H1 (cell line): ENCODE measurements at regions not wholly inside any gene's neighbourhood (a gene's known extent, or its start where the extent isn't known, plus 50 kb on each side); places are given as distances from the start of the nearest gene placed in this dataset.

Experiments
- CTCF ChIA-PET: fragments of 300-600 bp; sonication (Branson Sonifier 250); formaldehyde crosslinking; loops from one replicate; lab custom pipeline; 2021; ENCODE audit not compliant: partially characterized antibody; lab: Charles Lee
- POLR2A ChIA-PET: fragments of 300-600 bp; sonication (Branson Sonifier 250); formaldehyde crosslinking; loops from one replicate; lab custom pipeline; 2021; ENCODE audit warnings: inconsistent platforms; ENCODE audit not compliant: partially characterized antibody; lab: Charles Lee
- DNase-seq, 2 experiments: peaks; one replicate each; pipeline versions ENCODE4 v3.0.0 to v3.0.0-alpha.2; 2010 to 2022; ENCODE audit warnings: low spot score in 2 of 2, low read depth in 1 of 2, mixed read lengths in 1 of 2
- FAIRE-seq: peaks from 2 replicates; lab custom pipeline; 2011; peaks lifted over from hg19 to GRCh38; lab: Jason Lieb, UNC
- H2AFZ ChIP-seq: 2 replicates; pipeline ENCODE4 v1.8.1; 2012; ENCODE audit warnings: low read length, inconsistent platforms
- H2AK5ac ChIP-seq: 2 replicates; pipeline ENCODE4 v1.6.1; 2013; ENCODE audit warnings: low read depth, low read length
- H2BK120ac ChIP-seq: replicated peaks from 2 replicates; pipeline ENCODE3; 2013; ENCODE audit warnings: low read depth, low read length, inconsistent platforms
- H2BK12ac ChIP-seq: 2 replicates; pipeline ENCODE4 v1.6.1; 2013; ENCODE audit warnings: low read depth, low read length
- H2BK15ac ChIP-seq: 2 replicates; pipeline ENCODE4 v1.6.1; 2013; ENCODE audit warnings: low read length
- H2BK20ac ChIP-seq: 2 replicates; pipeline ENCODE4 v1.6.1; 2013; ENCODE audit warnings: low read length
- H2BK5ac ChIP-seq: 2 replicates; pipeline ENCODE4 v1.6.1; 2013; ENCODE audit warnings: low read depth, low read length
- H3K14ac ChIP-seq: 2 replicates; pipeline ENCODE4 v1.6.1; 2013; ENCODE audit warnings: inconsistent platforms; ENCODE audit not compliant: insufficient read length
- H3K18ac ChIP-seq: 2 replicates; pipeline ENCODE4 v1.6.1; 2013; ENCODE audit warnings: low read length; ENCODE audit errors: extremely low read depth
- H3K23ac ChIP-seq: 2 replicates; pipeline ENCODE4 v1.6.1; 2013; ENCODE audit warnings: inconsistent platforms; ENCODE audit not compliant: insufficient read length
- H3K23me2 ChIP-seq: 2 replicates; pipeline ENCODE4 v1.6.1; 2013; ENCODE audit warnings: low read depth, low read length
- H3K27ac ChIP-seq: 2 replicates; pipeline ENCODE4 v1.6.1; 2011; ENCODE audit warnings: low read depth, low read length, inconsistent platforms
- H3K27me3 ChIP-seq, 4 experiments: replicated peaks in 1 of 4; 1 replicate in 1 of 4; 2 replicates in 3 of 4; pipeline versions ENCODE4 v1.6.1 to v1.8.1; 2011 to 2013; ENCODE audit warnings: low read length in 3 of 4, mild to moderate bottlenecking in 3 of 4, inconsistent platforms in 2 of 4, mixed read lengths in 2 of 4, moderate library complexity in 1 of 4; ENCODE audit not compliant: control insufficient read depth in 3 of 4, insufficient read depth in 3 of 4; ENCODE audit errors: extremely low read depth in 1 of 4
- H3K36me3 ChIP-seq, 4 experiments: 2 replicates each; pipeline versions ENCODE4 v1.6.1 to v1.8.1; 2011 to 2013; ENCODE audit warnings: mild to moderate bottlenecking in 4 of 4, low read length in 3 of 4, moderate library complexity in 2 of 4, control low read depth in 1 of 4, inconsistent platforms in 1 of 4; ENCODE audit not compliant: insufficient read depth in 4 of 4, control insufficient read depth in 2 of 4
- H3K4ac ChIP-seq: replicated peaks from 2 replicates; pipeline ENCODE3; 2013; ENCODE audit warnings: low read length, low read depth, mixed read lengths, inconsistent platforms; ENCODE audit not compliant: insufficient read length
- H3K4me1 ChIP-seq, 4 experiments: replicated peaks in 1 of 4; 1 replicate in 1 of 4; 2 replicates in 3 of 4; pipeline versions ENCODE4 v1.6.1 to v1.8.1; 2011 to 2013; ENCODE audit warnings: low read length in 3 of 4, inconsistent platforms in 2 of 4, mixed read lengths in 1 of 4; ENCODE audit not compliant: insufficient read depth in 4 of 4, control insufficient read depth in 3 of 4
- H3K4me2 ChIP-seq, 2 experiments: 2 replicates each; pipeline versions ENCODE4 v1.6.1 to v1.8.1; 2011 to 2013; ENCODE audit warnings: low read depth in 2 of 2, low read length in 2 of 2, control low read depth in 1 of 2, inconsistent platforms in 1 of 2, mild to moderate bottlenecking in 1 of 2; ENCODE audit not compliant: insufficient read depth in 1 of 2
- H3K4me3 ChIP-seq, 4 experiments: fragments of 200-600, 300-600 bp in 1 of 4; sonication (generic), shearing (Covaris generic), sonication (Bioruptor Twin) in 1 of 4; 2 replicates each; pipeline versions ENCODE4 v1.5.1 to v1.8.1; 2011 to 2016; ENCODE audit warnings: low read length in 4 of 4, low read depth in 3 of 4, control low read depth in 2 of 4, inconsistent platforms in 2 of 4, mild to moderate bottlenecking in 2 of 4, mixed read lengths in 1 of 4, moderate library complexity in 1 of 4; ENCODE audit not compliant: insufficient read depth in 2 of 4; ENCODE audit errors: extremely low read depth in 1 of 4
- H3K56ac ChIP-seq: replicated peaks from 2 replicates; pipeline ENCODE3; 2013; ENCODE audit warnings: low read depth, mild to moderate bottlenecking, mixed read lengths, low read length, inconsistent platforms; ENCODE audit not compliant: insufficient read length
- H3K79me1 ChIP-seq: 2 replicates; pipeline ENCODE4 v1.6.1; 2013; ENCODE audit warnings: low read depth, low read length, control low read depth
- H3K79me2 ChIP-seq, 2 experiments: 2 replicates each; pipeline versions ENCODE4 v1.6.1 to v1.8.1; 2012 to 2013; ENCODE audit warnings: low read length in 2 of 2, mild to moderate bottlenecking in 2 of 2, inconsistent platforms in 1 of 2; ENCODE audit not compliant: insufficient read depth in 2 of 2, control insufficient read depth in 1 of 2
- H3K9ac ChIP-seq, 4 experiments: replicated peaks in 1 of 4; 1 replicate in 1 of 4; 2 replicates in 3 of 4; pipeline versions ENCODE4 v1.6.1 to v1.8.1; 2011 to 2013; ENCODE audit warnings: low read depth in 3 of 4, low read length in 3 of 4, control low read depth in 2 of 4, mild to moderate bottlenecking in 2 of 4, moderate library complexity in 2 of 4, inconsistent platforms in 1 of 4; ENCODE audit errors: extremely low read depth in 1 of 4
- H3K9me3 ChIP-seq, 2 experiments: 2 replicates each; pipeline versions ENCODE4 v1.6.1 to v1.8.1; 2012 to 2013; ENCODE audit warnings: mild to moderate bottlenecking in 2 of 2, moderate library complexity in 2 of 2, control low read depth in 1 of 2, inconsistent platforms in 1 of 2, low read depth in 1 of 2, low read length in 1 of 2, mixed read lengths in 1 of 2; ENCODE audit not compliant: insufficient read depth in 2 of 2
- H4K20me1 ChIP-seq, 2 experiments: replicated peaks in 1 of 2; 2 replicates each; pipeline versions ENCODE3 to v1.8.1; 2011 to 2013; ENCODE audit warnings: inconsistent platforms in 2 of 2, low read length in 2 of 2, mild to moderate bottlenecking in 1 of 2; ENCODE audit not compliant: insufficient read depth in 2 of 2, control insufficient read depth in 1 of 2
- H4K5ac ChIP-seq: 2 replicates; pipeline ENCODE4 v1.6.1; 2013; ENCODE audit warnings: low read length, low read depth, mixed read lengths, inconsistent platforms; ENCODE audit not compliant: insufficient read length
- H4K8ac ChIP-seq: 2 replicates; pipeline ENCODE4 v1.8.0; 2013; ENCODE audit warnings: mild to moderate bottlenecking, moderate library complexity, low read length, inconsistent platforms; ENCODE audit not compliant: insufficient read depth; ENCODE audit errors: extremely low read depth
- H4K91ac ChIP-seq: replicated peaks from 2 replicates; pipeline ENCODE3; 2013; ENCODE audit warnings: low read length, mixed read lengths, inconsistent platforms; ENCODE audit not compliant: insufficient read length
- CBX5 ChIP-seq: fragments of 300-800, 300-1000 bp; sonication (generic); IDR thresholded peaks from 2 replicates; pipeline ENCODE4 v1.7.1; 2016; ENCODE audit warnings: antibody characterized with exemption, low read length, low read depth
- CTBP2 ChIP-seq: IDR thresholded peaks from 2 replicates; pipeline ENCODE4 v1.7.0; 2011; ENCODE audit warnings: borderline replicate concordance, mild to moderate bottlenecking, moderate library complexity, mixed read lengths, low read length; ENCODE audit not compliant: insufficient read depth, insufficient read length
- GABPA ChIP-seq: IDR thresholded peaks from 2 replicates; pipeline ENCODE4 v1.6.1; 2011; ENCODE audit warnings: mild to moderate bottlenecking, low read length, moderate library complexity, borderline replicate concordance; ENCODE audit not compliant: insufficient read depth
- KDM5A ChIP-seq: fragments of 200-600 bp; IDR thresholded peaks from 2 replicates; pipeline ENCODE4 v1.7.1; 2012; ENCODE audit warnings: mild to moderate bottlenecking, low read length, inconsistent platforms, mixed read lengths
- RXRA ChIP-seq: IDR thresholded peaks from 2 replicates; pipeline ENCODE4 v1.6.1; 2011; ENCODE audit warnings: low read depth, mild to moderate bottlenecking, low read length, moderate library complexity; ENCODE audit not compliant: insufficient read depth
- SIRT6 ChIP-seq: IDR thresholded peaks from one replicate; pipeline ENCODE4 v1.7.1; 2012; ENCODE audit warnings: low read length, inconsistent platforms
- SP1 ChIP-seq: IDR thresholded peaks from 2 replicates; pipeline ENCODE4 v1.6.1; 2011; ENCODE audit warnings: low read depth, low read length
- SUZ12 ChIP-seq: fragments of 200-600 bp; sonication (generic); IDR thresholded peaks from 2 replicates; pipeline ENCODE4 v1.6.1; 2012; ENCODE audit warnings: mild to moderate bottlenecking, inconsistent platforms, low read length, moderate library complexity, mixed read lengths
- TEAD4 ChIP-seq: IDR thresholded peaks from 2 replicates; pipeline ENCODE4 v1.6.1; 2012; ENCODE audit warnings: low read depth, low read length, inconsistent platforms, mixed read lengths
- WGBS, 2 experiments: shearing (Covaris generic) in 1 of 2; methylation state at CpG; one replicate each; pipeline versions ENCODE4 v1.1.6 to v1.1.7; 2013 to 2015; ENCODE audit warnings: low lambda C conversion rate in 2 of 2, mixed read lengths in 2 of 2, inconsistent platforms in 1 of 2, low coverage in 1 of 2, missing lambda C conversion rate in 1 of 2; ENCODE audit not compliant: insufficient replicate concordance in 2 of 2, insufficient coverage in 1 of 2, insufficient read length in 1 of 2; ENCODE audit errors: extremely low coverage in 1 of 2, missing lambda C conversion rate in 1 of 2; 5-methylcytosine and 5-hydroxymethylcytosine counted together

DNA sequence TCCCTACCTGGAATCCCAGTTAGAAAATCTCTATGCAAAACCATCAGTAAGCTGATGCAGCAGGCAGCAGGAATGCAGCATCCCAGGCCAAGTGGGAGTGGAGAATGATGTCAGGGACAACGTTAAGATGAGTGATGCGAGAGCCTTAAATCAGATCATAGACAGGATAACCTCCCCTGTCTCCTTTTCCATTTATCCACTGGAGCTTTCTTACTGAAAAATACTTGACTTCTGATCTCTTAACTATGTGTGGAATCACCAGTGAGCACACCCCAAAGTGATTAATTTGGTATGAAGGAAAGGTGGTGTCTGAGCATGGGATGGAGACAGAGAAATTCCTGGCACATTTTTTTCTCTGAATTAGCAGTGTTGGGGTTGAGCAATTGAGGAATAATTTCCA lies 98.0 kb downstream of the RND3 start:
- H3K18ac ChIP-seq: no peak overlapping the region
- H3K4ac ChIP-seq: no peak overlapping the region
- H4K5ac ChIP-seq: no peak overlapping the region
- H4K20me1 ChIP-seq: no peaks in the 10 kb centered on the region
- ChIA-PET POLR2A (no interaction called here), CTCF (no interaction called here)
- H3K27ac ChIP-seq: no peak overlapping the region
- H3K27me3 ChIP-seq: no peaks in the 10 kb centered on the region
- H3K23me2 ChIP-seq: 0 out of 2 replicates have a peak, but pooled peaks cover 1% of the 10 kb centered on the region
- no peak overlapping the region for H2BK20ac ChIP-seq
- H3K9me3 ChIP-seq: peaks cover 0 to 4% of the 10 kb centered on the region in 2 experiments; a peak in 1 of 4 replicates
- H2AFZ ChIP-seq: no peak overlapping the region
- no peak overlapping the region for H3K4me3 ChIP-seq
- H3K79me2 ChIP-seq: no peaks in the 10 kb centered on the region
- no peak overlapping the region for H4K91ac ChIP-seq
- H3K9ac ChIP-seq: no peak overlapping the region
- H3K4me1 ChIP-seq: no peaks in the 10 kb centered on the region
- H3K56ac ChIP-seq: no peak overlapping the region
- no peak overlapping the region for H2AK5ac ChIP-seq
- no peak overlapping the region for H2BK5ac ChIP-seq
- H3K36me3 ChIP-seq: no peaks in the 10 kb centered on the region
- H2BK15ac ChIP-seq: no peak overlapping the region
- no peak overlapping the region for H4K8ac ChIP-seq
- no peak for DNase-seq
- no peak overlapping the region for H3K4me2 ChIP-seq
- no peak for FAIRE-seq
- 91% methylated on average over 2 of the region's 2 CpGs; no CpG with 5 or more reads in 1 of the 2 experiments for WGBS, 2 experiments
- H3K14ac ChIP-seq: no peak overlapping the region
- TF ChIP-seq GABPA: no peak
- no peak for TF ChIP-seq CBX5
- no peak for TF ChIP-seq CTBP2
- no peak for TF ChIP-seq SUZ12
- TF ChIP-seq RXRA: no peak
- TF ChIP-seq SP1: no peak
- no peak for TF ChIP-seq TEAD4
- TF ChIP-seq KDM5A: no peak
- no peak for TF ChIP-seq SIRT6
- H3K23ac ChIP-seq: no peak overlapping the region
- H3K79me1 ChIP-seq: no peaks in the 10 kb centered on the region
- no peak overlapping the region for H2BK120ac ChIP-seq
- no peak overlapping the region for H2BK12ac ChIP-seq
